ENCODE measurements at regions not wholly inside any gene's neighbourhood (a gene's known extent, or its start where the extent isn't known, plus 50 kb on each side); places are given as distances from the start of the nearest gene placed in this dataset.
"Not testable (repeated sequence)": the region's sequence is repeated elsewhere in the genome, so short reads cannot be mapped to it uniquely, and the experiment has no call there.

DNA sequence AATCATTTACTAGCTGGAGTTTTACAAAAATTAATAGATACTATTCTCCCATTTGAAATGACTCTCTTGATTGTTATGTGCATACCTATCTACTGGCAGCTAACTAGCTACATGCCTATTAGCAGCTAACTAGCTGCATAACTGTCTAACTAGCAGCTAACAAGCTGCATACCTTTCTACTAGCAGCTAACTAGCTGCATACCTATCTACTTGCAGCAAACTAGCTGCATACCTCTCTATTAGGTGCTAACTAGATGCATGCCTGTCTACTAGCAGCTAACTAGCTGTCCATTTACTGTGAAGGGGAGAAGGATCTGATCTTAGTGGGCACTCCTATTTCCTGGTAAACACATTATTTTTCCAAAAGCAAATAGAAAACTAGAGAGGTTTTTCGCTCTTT is 439.4 kb upstream of the PFKP start:
- DNase-seq (ENCODE audit: low spot score) = no peak

DNA sequence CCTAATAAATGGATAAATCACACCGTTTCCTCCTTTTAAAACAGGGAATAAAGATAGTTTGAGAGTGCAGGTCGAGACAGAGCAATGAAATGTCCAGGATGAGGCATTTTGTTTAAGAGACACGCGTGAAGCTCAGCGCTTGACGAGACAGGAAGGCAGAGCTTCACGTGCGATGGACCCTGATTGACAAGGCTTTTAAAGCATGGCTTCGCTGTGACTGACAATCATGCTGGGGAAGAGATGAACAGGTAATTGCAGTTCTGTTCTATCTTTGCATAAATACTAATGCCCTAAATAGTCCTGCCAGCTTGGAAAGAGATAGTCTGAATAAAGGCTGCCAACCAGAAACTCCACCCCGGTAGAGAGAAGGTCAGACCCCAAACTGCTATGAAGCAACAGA is 442.3 kb upstream of the PFKP start:
- DNase-seq (ENCODE audit: low spot score) = no peak

DNA sequence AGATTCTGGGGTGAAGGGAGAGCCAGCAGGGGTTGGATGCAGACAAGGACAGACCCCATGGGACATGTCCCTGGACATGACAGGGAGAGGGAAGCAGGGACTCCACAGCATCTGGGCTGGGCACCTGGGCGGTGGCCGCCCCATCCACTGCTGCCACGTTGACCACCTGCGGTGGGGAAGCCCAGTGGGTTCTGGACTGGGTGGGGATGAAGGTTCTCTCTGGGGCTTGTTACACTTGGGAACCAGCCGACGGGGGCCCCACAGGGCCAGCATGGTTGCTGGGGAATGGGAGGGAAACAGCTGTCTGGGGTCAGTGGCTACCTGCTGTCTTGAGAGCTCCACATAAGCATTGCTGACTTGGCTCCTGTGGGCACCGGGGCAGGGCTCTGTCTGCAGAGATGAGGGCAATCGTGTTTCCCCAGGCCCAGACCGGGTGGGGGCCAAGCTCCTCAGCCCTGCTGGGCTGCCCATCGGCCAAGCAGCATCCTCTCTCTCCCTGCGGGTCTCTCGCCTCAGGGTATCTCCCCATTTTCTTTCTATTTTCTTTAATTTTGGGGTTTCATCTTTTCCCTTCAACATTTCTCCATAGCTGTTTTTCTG is 443.6 kb upstream of the PFKP start:
- DNase-seq (ENCODE audit: low spot score) = no peak

DNA sequence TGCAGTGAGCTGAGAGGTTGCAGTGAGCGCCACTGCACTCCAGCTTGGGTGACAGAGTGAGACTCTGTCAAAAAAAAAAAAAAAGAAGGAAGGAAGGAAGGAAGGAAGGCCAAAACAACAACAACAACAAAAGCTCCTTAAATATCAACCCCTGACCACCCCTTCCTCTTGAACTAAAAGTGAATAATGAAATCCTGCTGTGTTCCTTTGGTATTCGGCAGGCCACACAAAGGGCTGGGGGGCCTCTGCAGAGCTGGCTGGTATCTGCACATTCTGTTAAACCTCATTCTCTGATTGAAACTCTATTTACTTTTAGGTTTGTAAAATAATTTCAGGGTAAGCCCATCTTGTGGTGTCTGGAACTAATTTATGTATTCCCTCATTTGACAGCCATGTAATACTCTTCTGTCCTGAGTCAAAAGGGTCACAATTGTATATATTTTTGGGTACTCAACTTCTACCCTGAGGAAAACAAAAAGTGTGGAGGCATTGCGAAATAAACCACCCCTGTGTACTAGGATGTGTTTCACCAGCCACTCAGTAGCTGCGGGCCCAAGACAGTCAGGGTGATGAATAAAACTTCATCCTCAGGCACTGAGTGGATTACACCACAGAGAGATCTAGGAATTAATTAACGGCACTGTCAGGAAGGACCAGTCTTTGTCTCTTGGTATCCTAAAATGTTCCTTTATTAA is 446.4 kb upstream of the PFKP start:
- no peak for DNase-seq (ENCODE audit: low spot score)

DNA sequence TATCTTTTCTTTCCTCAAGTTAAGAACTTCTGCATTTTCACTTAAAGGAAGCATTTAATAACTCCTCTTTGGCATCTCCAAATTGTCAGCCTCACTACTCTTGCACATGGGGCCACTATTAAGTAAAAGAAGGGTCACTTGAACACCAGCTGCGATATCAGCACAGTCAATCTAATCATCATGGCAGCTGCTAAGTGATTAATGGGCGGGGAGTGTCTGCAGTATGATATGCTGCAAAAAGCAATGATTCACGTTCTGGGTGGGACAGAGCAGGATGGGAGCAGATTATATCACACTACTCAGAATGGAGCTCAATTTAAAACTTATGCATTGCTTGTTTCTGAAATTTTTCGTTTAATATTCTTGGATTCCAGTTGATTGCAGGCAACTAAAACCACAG is 447.4 kb upstream of the PFKP start:
- DNase-seq (ENCODE audit: low spot score) = no peak

DNA sequence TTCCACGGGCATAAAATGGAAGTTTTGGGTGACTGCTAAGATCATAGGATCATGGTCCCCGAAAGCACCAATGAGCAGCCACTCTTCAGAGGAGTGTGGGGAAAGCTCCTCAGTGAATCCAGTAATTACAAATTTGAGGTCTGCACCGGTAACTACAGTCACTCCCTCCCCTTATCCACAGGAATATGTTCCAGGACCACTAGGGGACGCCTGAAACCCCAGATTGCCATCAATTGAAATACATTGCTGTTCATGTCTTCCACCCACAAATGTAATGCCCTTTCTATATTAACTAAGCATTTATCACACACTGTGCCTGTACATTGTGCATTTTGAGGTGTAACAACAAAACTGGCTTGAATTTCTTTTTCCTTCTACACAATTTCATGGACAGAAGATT is 447.9 kb upstream of the PFKP start:
- no peak for DNase-seq (ENCODE audit: low spot score)

GRCh38 chr10:2618690-2619089 is 448.7 kb upstream of the PFKP start:
- DNase-seq (ENCODE audit: low spot score) = no peak

- DNase-seq (ENCODE audit: low spot score) = no peak
These were observed 451.1 kb upstream of the PFKP start for GRCh38 chr10:2616215-2616614.

DNA sequence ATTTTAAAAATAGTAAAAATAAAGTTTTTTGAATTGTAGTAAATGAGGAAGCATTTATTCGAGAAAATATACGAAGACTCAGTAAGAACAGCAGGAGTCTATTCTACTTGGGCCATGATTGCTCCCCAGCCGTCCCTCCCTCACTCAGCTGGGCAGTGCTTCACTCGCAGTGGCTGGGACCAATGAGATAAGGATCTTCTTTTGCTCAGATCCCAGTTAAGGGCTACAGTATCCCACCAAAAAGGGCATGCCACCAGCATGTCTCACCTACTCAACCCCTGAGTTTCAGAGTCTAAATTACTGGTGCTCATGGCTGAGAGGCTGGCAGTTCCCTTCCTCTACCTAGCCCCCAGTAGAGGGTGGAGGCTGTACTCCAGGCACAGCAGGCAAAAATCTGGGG is 455.7 kb upstream of the PFKP start:
- no peak for DNase-seq (ENCODE audit: low spot score)

DNA sequence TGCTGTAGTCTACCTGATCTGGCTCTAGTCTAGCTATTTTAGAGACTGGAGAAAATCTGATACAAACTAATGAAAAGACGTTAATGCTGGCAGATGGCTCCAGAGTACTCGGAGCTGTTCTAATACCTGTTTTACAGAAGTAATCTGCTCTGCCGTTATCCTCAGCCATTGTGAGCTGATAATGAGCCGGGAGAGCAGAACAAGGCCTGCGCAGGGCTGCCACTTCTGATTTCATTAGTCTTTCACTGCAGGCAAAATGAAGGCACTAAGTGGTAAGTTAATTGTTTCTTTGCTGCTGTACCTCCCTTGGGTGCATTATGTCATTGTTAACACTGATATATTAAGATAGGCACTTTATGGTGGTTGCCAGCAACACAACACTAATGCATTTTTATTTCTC is 456.4 kb upstream of the PFKP start:
- DNase-seq (ENCODE audit: low spot score) = no peak

- DNase-seq (ENCODE audit: low spot score) = no peak
These were observed 462.5 kb upstream of the PFKP start for GRCh38 chr10:2604891-2605290.

GRCh38 chr10:2599571-2599970 is 467.8 kb upstream of the PFKP start:
- DNase-seq (ENCODE audit: low spot score) = no peak

GRCh38 chr10:2592360-2593160 is 474.8 kb upstream of the PFKP start:
- no peak for DNase-seq (ENCODE audit: low spot score)

DNA sequence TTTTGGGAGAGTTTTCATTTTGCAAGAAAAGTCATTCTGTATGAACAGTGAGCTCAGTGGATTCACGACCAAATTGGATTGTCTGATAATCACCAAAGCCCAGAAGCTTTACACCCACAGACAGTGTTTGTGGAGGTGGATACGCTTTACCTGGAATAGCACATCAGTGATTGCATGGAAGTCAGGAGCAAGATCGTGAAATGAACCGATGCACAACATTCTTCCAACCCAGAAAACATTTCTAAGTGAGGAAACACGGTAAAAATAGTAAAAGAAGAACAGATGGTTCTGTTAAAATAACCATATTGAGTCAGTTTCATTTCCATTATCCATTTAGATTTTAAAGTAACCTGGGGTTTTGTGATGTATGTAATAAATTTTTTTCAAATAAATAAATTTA is 478.2 kb upstream of the PFKP start:
- DNase-seq (ENCODE audit: low spot score) = no peak

- DNase-seq (ENCODE audit: low spot score) = no peak
These were observed 483.0 kb upstream of the PFKP start for GRCh38 chr10:2584385-2584784.

DNA sequence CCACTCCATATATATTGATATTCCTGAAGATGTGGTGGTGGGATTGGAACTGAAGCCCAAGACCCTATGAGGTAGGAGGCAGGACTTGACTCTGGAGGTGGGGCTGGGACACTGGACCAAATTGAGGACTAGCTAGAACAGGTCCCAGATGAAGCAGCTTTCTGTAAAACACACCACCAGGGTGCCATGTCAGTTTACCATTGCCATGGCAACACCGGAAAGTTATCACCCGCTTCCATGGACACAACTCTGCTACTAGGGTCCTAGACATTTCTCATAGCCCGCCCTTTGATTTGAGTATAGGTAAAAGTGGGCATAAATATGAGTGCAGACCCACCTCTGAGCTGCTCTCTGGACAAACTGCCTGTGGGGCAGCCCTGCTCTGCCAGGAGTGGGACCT is 490.5 kb upstream of the PFKP start:
- DNase-seq (ENCODE audit: low spot score) = no peak

- DNase-seq (ENCODE audit: low spot score) = no peak
These were observed 491.9 kb upstream of the PFKP start for GRCh38 chr10:2575460-2575859.

DNA sequence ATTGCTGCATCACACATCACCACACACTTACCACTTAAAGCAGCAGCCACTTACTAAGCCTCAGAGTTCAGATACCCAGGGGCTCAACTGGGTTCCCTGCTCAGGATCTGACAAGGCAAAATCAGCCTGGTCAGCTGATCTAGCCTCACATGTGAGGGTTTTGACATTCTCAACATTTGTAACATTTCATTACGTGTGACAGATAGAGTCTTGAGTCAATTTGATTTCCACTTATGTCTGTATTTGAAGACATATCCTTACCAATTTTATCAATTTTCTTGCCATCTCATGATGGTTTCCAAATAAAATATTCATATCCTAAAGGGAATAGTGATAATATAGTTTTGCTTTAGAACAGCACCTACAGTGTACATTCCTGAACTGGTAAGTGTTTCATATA is 494.7 kb upstream of the PFKP start:
- no peak for DNase-seq (ENCODE audit: low spot score)

- DNase-seq (ENCODE audit: low spot score) = no peak
These were observed 510.5 kb upstream of the PFKP start for GRCh38 chr10:2556883-2557282.

- no peak for DNase-seq (ENCODE audit: low spot score)
These were observed 519.3 kb upstream of the PFKP start for GRCh38 chr10:2548071-2548470.

DNA sequence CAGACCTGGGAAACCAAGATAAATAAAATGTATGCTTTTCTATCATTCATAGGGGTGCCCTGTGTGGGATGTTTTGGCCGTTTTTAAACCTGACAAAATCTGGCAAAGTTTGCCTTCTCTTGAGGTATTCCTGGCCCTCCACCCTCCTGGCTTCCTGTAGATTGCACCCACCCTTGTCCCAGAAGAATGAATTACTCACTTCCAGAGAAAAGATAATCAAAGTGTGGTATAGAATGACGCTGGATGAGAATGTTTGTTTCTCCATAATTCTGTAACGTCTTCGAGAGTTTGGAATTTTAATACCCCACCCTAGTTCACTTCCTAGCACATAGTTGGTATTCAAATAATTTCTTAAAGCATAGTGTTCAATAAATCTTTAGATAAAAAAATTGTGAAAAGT is 519.7 kb upstream of the PFKP start:
- DNase-seq (ENCODE audit: low spot score) = no peak

GRCh38 chr10:2546894-2547293 is 520.5 kb upstream of the PFKP start:
- DNase-seq (ENCODE audit: low spot score) = not testable (repeated sequence)

- DNase-seq (ENCODE audit: low spot score) = no peak
These were observed 523.4 kb upstream of the PFKP start for GRCh38 chr10:2543974-2544373.

Data from hematopoietic multipotent progenitor cell treated with erythropoietin and hydrocortisone succinate and interleukin-3 and kit ligand, for 17 days (in vitro differentiated cells).